GM18867 (cell line): ENCODE measurements at regions not wholly inside any gene's neighbourhood (a gene's known extent, or its start where the extent isn't known, plus 50 kb on each side); places are given as distances from the start of the nearest gene placed in this dataset.
"Not testable (repeated sequence)": the region's sequence is repeated elsewhere in the genome, so short reads cannot be mapped to it uniquely, and the experiment has no call there.

Experiments
- ATAC-seq: cut with Tn5 transposase; IDR thresholded peaks from one replicate; pipeline ENCODE4 v1.9.1; 2021; ENCODE audit warnings: mild to moderate bottlenecking, moderate library complexity; ENCODE audit not compliant: unreplicated experiment

GRCh38 chr5:39674209-39675082, 249.7 kb upstream of the DAB2 start:
- no peak for ATAC-seq

DNA sequence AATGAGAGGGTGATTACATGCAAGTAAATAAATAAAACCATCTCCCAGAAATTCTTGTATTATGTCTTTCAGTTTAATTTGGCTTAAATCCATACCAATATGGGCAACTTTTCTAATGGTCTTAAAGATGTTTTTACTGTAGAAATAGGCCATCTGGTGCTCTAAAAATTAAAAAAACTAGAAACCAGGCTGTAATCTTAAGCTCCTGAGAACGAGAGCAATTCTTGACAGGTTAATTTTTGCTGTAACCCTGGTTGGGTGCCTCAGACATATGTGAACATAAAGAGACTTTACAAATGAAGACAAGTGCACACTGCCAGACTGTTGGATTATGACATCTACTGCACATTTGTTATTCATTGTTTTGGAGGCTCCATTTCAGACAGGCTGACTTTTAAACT, 246.8 kb upstream of the DAB2 start:
- ATAC-seq = no peak

DNA sequence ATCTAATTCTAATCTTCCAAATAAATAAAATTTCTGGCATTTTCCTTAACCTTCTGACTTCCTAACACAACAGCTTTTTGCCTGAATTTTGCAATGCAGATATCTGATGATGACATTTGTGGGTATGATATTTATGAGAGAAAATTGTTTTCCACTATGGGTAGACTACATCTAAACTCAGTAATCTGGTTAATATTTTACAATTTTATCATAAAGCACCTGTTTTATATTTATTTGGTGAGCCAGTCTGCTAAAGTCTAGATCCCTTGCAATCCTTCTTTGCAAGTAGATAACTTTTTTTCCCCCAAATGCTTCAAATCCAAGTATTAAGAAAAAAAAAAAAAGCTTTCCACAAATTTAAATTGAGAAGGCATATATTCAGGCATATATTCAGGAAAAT, 246.2 kb upstream of the DAB2 start:
- ATAC-seq = no peak

- ATAC-seq = no peak
These were observed 245.6 kb upstream of the DAB2 start for GRCh38 chr5:39670391-39670790.

DNA sequence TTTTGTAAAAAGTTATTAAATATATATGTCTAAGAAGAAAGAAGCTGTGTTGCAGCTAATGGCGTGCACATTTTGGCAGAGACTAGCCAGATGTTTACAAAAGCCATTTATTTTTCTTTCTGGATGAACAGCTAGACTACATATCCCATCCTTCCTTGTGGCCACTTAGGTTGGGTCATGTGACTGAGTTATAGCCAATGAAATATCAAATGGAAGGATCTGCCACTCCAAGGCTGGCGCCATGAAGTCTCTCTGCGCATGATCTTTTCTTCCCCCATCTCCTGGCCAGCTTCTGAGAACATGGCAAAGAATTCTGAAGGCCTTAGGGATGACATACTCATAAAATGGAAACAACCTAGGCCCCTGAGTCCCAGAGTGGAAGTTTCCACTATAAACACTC, 244.2 kb upstream of the DAB2 start:
- ATAC-seq = no peak

DNA sequence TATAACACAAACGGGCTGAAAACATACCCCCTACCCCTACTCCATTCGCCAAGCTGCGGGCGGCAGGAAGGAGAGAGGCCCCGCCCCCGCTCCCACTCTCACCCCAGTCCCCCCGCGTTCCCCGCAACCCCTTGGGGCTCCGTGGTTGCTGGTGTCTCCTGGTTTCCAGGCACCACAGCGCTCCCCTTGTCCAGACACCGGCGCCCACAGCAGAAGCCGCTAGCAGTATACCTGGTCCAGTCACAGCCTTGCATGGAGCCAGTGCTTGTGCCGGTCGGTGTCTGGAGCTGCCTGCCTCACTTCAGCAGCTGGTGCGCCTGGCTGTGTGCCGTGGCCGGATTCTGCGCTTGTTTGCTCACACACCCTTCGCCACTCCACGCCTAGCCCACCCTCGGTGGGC, 240.5 kb upstream of the DAB2 start:
- ATAC-seq = no peak

GRCh38 chr5:39662945-39663344, 238.2 kb upstream of the DAB2 start:
- ATAC-seq = no peak

GRCh38 chr5:39661026-39661779, 236.4 kb upstream of the DAB2 start:
- no peak for ATAC-seq

DNA sequence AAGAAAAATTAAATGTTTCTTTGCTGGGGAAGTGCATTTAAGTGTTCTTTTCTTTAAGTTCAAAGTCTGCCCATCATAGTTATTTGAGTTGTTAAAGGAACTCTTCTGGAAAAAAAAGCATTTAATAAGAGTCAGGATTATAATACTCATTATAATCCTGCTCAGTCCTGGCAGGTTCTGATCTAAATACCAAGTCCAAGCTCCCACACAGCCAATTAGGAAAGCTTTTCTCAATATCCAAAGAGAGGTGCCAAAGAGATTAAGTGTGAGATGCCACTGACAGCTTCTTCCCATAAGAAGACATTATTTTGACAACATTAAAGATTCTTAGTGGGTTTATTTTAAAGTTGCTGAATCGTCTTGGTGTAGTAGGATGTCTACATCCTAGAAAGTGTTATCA, 235.2 kb upstream of the DAB2 start:
- no peak for ATAC-seq

DNA sequence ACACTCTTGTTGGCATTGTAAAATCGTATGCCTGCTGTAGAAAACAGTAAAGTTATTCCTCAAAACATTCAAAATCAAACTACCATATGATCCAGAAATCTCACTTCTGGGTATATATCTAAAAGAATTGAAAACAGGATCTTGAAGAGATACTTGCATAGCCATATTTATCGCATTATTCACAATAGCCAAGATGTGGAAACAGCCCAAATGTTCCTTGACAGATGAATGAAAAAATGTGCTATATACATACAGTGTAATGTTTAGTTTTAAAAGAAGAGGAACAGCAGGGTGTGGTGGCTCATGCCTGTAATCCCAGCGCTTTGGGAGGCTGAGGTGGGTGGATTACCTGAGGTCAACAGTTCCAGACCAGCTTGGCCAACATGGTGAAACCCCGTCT, 234.1 kb upstream of the DAB2 start:
- ATAC-seq = no peak

- ATAC-seq = peak; percentile 51
These were observed 233.2 kb upstream of the DAB2 start for GRCh38 chr5:39657943-39658342.

DNA sequence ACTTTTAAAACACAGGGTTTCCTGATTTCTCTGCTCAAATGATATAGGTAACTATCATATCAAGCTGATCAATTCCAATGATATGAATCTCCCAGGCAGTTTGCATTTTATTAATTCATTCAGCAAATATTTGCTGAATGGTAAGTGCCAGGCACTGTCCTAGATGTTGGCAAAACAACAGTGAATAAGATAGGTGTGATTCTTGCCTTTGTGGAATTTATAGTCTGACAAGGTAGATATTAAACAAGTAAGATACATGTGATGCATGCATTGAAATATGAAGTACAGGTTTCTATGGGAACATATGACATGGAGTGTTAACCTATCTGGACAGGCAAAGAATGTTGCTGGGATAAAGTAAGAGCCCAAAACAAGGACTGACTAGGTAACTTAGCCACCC, 231.8 kb upstream of the DAB2 start:
- no peak for ATAC-seq

GRCh38 chr5:39654715-39655114, 229.9 kb upstream of the DAB2 start:
- ATAC-seq = no peak

- not testable (repeated sequence) for ATAC-seq
These were observed 227.7 kb upstream of the DAB2 start for GRCh38 chr5:39652481-39652880.

DNA sequence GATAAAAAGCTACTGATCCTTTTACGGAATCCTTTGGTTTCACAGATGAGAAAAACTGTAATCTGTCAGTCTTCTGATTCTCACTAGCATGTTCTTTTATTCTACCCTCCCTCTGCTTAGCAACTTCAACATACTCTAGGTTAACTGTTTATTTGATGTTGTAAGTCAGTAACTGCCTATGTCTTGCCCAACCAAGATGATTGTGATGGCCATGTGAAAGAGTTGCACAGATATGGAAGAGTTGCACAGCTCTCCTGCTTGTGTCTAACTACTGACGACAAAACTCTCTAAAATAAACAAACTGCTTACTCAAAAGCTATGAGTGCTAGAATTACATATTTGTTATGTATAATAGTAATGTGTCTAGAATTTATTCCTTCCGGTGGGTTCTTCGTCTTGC, 227.3 kb upstream of the DAB2 start:
- no peak for ATAC-seq

- ATAC-seq = no peak
These were observed 225.4 kb upstream of the DAB2 start for GRCh38 chr5:39650008-39650762.

DNA sequence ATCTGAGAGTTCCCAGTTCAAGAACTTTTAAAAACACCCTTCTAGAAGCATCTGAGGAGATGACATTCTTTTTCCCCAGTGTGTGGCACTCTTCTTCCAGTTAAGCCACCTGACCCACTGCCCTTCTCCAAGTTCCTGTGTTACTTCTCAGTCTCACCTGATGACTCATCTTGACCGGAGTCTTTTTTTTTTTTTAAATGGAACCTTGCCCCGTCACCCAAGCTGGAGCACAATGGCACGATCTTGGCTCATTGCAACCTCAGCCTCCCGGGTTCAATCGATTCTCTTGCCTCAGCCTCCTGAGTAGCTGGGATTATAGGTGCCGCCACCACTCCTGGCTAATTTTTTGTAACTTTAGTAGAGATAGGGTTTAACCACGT, 224.1 kb upstream of the DAB2 start:
- peak; percentile 72 for ATAC-seq

DNA sequence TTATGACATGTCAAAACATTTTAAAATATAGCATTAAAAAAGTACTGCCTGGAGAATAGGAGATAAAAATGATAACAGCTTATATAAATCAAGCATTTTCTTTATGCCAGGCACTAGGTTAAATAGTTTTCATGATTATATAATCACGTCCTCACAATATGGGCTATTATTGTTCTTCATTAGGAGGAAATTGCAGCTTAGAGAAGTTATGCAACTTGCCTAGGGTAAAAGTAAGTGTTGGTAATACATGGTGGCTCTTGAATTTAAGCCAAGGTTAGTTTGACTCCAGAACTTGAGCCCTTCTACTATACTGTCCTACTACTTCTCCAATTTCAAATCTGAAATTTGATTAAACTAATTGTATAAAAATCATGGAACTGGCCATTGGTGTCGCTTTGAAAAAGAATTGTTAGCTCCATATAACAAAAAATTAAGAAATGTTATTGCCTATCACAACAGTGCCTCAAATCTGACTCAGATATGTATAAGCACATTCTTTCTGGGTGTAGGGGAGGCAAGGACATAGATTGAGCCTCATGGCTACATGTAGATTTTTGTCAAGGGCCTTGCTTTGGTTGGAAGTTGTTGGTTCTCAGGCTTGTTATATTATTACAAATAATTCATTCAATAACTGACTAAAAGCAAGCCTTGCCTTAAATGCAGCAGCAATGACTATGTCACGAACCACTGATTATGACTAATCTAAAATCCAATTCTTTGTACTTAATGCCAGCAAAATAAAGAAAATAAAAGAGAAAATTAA, 223.5 kb upstream of the DAB2 start:
- ATAC-seq = peak; percentile 14

DNA sequence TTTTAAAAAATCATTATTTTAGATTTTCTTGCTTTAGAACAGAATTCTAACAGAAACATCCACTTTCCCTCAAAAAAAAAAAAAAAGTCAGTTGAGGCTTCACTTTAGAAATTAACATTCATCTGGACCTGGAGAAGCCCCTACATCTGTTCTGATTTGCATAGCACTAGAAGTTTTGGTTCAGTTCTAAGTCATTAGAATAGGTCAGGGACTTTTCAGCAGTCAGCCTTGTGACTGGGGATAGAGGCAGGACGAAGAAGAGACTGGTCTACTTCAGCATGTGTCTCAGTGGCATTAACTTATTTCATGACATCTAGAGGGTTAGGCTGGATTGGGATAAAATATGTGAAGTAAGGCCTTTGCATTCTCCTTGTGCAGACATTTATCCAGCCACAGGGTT, 215.8 kb upstream of the DAB2 start:
- ATAC-seq = peak; percentile 80

DNA sequence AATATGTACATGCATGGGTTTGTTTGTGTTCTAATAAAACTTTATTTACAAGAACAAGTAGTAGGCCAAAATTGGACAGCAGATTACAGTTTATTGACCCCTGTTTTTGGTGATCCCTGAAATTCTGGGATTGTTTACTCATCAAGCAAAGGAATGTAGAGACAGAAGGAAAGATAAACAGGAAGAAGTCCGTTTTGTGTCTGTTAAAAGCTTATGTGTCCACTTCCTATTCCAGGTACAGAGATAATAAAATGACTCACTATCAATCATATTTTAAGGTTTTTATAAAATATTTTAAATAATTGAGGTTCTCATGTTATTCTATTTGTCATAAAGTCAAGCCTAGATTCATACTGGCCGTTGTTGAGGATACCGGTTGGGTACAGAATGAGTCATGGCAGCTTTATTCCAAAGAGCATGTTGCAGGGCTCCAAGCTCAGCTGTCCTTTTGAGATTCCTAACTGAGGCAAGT, 214.9 kb upstream of the DAB2 start:
- no peak for ATAC-seq

GRCh38 chr5:39638813-39639212, 214.0 kb upstream of the DAB2 start:
- ATAC-seq = no peak
